OCI-LY1 (cell line): ENCODE measurements at regions not wholly inside any gene's neighbourhood (a gene's known extent, or its start where the extent isn't known, plus 50 kb on each side); places are given as distances from the start of the nearest gene placed in this dataset.

Experiments
- H2AFZ ChIP-seq: fragments of 200-600 bp; sonication (generic), shearing (Covaris generic); 2 replicates; pipeline ENCODE4 v1.6.0; 2014; ENCODE audit warnings: antibody characterized with exemption, mild to moderate bottlenecking, low read length
- H3F3A ChIP-seq: fragments of 200-600 bp; sonication (generic), shearing (Covaris generic); 2 replicates; pipeline ENCODE4 v1.6.0; 2014; ENCODE audit warnings: mild to moderate bottlenecking, antibody characterized with exemption, low read length, moderate library complexity; ENCODE audit not compliant: insufficient read depth
- H3K27ac ChIP-seq: fragments of 200-600 bp; sonication (generic); 2 replicates; pipeline ENCODE4 v1.5.1; 2014; ENCODE audit warnings: low read length, mixed run types, mild to moderate bottlenecking, low read depth; ENCODE audit not compliant: poor library complexity, severe bottlenecking
- H3K27me3 ChIP-seq: fragments of 200-600 bp; sonication (generic); 2 replicates; pipeline ENCODE4 v1.6.0; 2014; ENCODE audit warnings: antibody characterized with exemption, mild to moderate bottlenecking, low read length, moderate library complexity; ENCODE audit not compliant: insufficient read depth
- H3K36me3 ChIP-seq: fragments of 200-600 bp; sonication (generic); 2 replicates; pipeline ENCODE4 v1.6.1; 2014; ENCODE audit warnings: mild to moderate bottlenecking, antibody characterized with exemption, low read length, moderate library complexity, mixed read lengths; ENCODE audit not compliant: insufficient read depth
- H3K4me1 ChIP-seq: fragments of 200-600 bp; sonication (generic); 2 replicates; pipeline ENCODE4 v1.5.1; 2014; ENCODE audit warnings: mild to moderate bottlenecking, low read length, moderate library complexity; ENCODE audit not compliant: insufficient read depth, severe bottlenecking
- H3K4me2 ChIP-seq: fragments of 200-600 bp; sonication (generic), shearing (Covaris generic); 2 replicates; pipeline ENCODE4 v1.6.1; 2014; ENCODE audit warnings: low read length
- H3K4me3 ChIP-seq: fragments of 200-600 bp; sonication (generic); 2 replicates; pipeline ENCODE4 v1.5.1; 2014; ENCODE audit warnings: low read length, low read depth, mild to moderate bottlenecking, mixed read lengths; ENCODE audit not compliant: poor library complexity, severe bottlenecking
- H3K79me2 ChIP-seq: fragments of 200-600 bp; shearing (Covaris generic); 2 replicates; pipeline ENCODE4 v1.6.1; 2016; ENCODE audit warnings: mixed run types, low read length, mixed read lengths; ENCODE audit not compliant: insufficient read depth
- H3K9ac ChIP-seq: fragments of 200-600 bp; sonication (generic), shearing (Covaris generic); 2 replicates; pipeline ENCODE4 v1.6.1; 2014; ENCODE audit warnings: mild to moderate bottlenecking, low read length, mixed read lengths
- H3K9me2 ChIP-seq: fragments of 200-600 bp; sonication (generic), shearing (Covaris generic); 2 replicates; pipeline ENCODE4 v1.6.1; 2014; ENCODE audit warnings: low read depth, mild to moderate bottlenecking, low read length, mixed read lengths
- H3K9me3 ChIP-seq: fragments of 200-600 bp; shearing (Covaris generic); 2 replicates; pipeline ENCODE4 v1.6.1; 2014; ENCODE audit warnings: low read length, mixed read lengths
- H4K20me1 ChIP-seq: fragments of 200-600 bp; sonication (generic), shearing (Covaris generic); 2 replicates; pipeline ENCODE4 v1.6.0; 2016; ENCODE audit warnings: mild to moderate bottlenecking, low read length; ENCODE audit not compliant: insufficient read depth
- CTCF ChIP-seq: fragments of 200-600 bp; sonication (generic), shearing (Covaris generic); IDR thresholded peaks from 2 replicates; pipeline ENCODE4 v1.5.1; 2017; ENCODE audit warnings: mild to moderate bottlenecking, antibody characterized with exemption, low read length, moderate library complexity, mixed read lengths
- EZH2 ChIP-seq: fragments of 200-600 bp; sonication (generic), shearing (Covaris generic); IDR thresholded peaks from 2 replicates; pipeline ENCODE4 v1.8.0; 2017; ENCODE audit warnings: borderline replicate concordance, mixed run types, mild to moderate bottlenecking, antibody characterized with exemption, low read length, moderate library complexity, mixed read lengths

- TF ChIP-seq EZH2 (no peak), CTCF (no peak)
- H2AFZ ChIP-seq, result no peak overlapping the region
- no peaks in the 10 kb centered on the region for H4K20me1 ChIP-seq
- H3K9me3 ChIP-seq, result no peaks in the 10 kb centered on the region
- no peaks in the 10 kb centered on the region for H3F3A ChIP-seq
- no peak overlapping the region for H3K27ac ChIP-seq
- H3K9ac ChIP-seq, result no peak overlapping the region
- no peaks in the 10 kb centered on the region for H3K79me2 ChIP-seq
- no peak overlapping the region for H3K4me3 ChIP-seq
- no peaks in the 10 kb centered on the region for H3K36me3 ChIP-seq
- no peaks in the 10 kb centered on the region for H3K4me1 ChIP-seq
- H3K9me2 ChIP-seq, result no peaks in the 10 kb centered on the region
- no peak overlapping the region for H3K4me2 ChIP-seq
- no peaks in the 10 kb centered on the region for H3K27me3 ChIP-seq
These were observed 271.8 kb upstream of the TENM3 start for GRCh38 chr4:181971411-181971810.

GRCh38 chr4:181971973-181972372 lies 271.2 kb upstream of the TENM3 start:
- Histone ChIP-seq H2AFZ (no peak overlapping the region), H4K20me1 (no peaks in the 10 kb centered on the region), H3K9ac (no peak overlapping the region), H3K79me2 (no peaks in the 10 kb centered on the region), H3K4me2 (no peak overlapping the region), H3K4me3 (no peak overlapping the region), H3F3A (no peaks in the 10 kb centered on the region), H3K4me1 (no peaks in the 10 kb centered on the region), H3K9me3 (no peaks in the 10 kb centered on the region), H3K27ac (no peak overlapping the region), H3K9me2 (no peaks in the 10 kb centered on the region), H3K27me3 (no peaks in the 10 kb centered on the region), H3K36me3 (no peaks in the 10 kb centered on the region)
- TF ChIP-seq EZH2, result no peak
- TF ChIP-seq CTCF, result no peak

GRCh38 chr4:181976764-181977163 lies 266.4 kb upstream of the TENM3 start:
- Histone ChIP-seq H3K9me3 (no peaks in the 10 kb centered on the region), H3K36me3 (no peaks in the 10 kb centered on the region), H3K9ac (no peak overlapping the region), H4K20me1 (no peaks in the 10 kb centered on the region), H3K27ac (no peak overlapping the region), H3K4me1 (no peaks in the 10 kb centered on the region), H2AFZ (no peak overlapping the region), H3K4me2 (no peak overlapping the region), H3K4me3 (no peak overlapping the region), H3K79me2 (no peaks in the 10 kb centered on the region), H3F3A (no peaks in the 10 kb centered on the region), H3K9me2 (no peaks in the 10 kb centered on the region), H3K27me3 (no peaks in the 10 kb centered on the region)
- no peak for TF ChIP-seq EZH2

GRCh38 chr4:181982437-181982836 lies 260.8 kb upstream of the TENM3 start:
- no peaks in the 10 kb centered on the region for H3K4me1 ChIP-seq
- no peak overlapping the region for H3K9ac ChIP-seq
- no peak overlapping the region for H3K4me3 ChIP-seq
- H3K9me3 ChIP-seq, result no peaks in the 10 kb centered on the region
- TF ChIP-seq EZH2 (no peak), CTCF (no peak)
- no peaks in the 10 kb centered on the region for H3F3A ChIP-seq
- H3K9me2 ChIP-seq, result no peaks in the 10 kb centered on the region
- H2AFZ ChIP-seq, result no peak overlapping the region
- no peak overlapping the region for H3K27ac ChIP-seq
- no peaks in the 10 kb centered on the region for H3K79me2 ChIP-seq
- H3K36me3 ChIP-seq, result no peaks in the 10 kb centered on the region
- H3K27me3 ChIP-seq, result no peaks in the 10 kb centered on the region
- H3K4me2 ChIP-seq, result no peak overlapping the region
- no peaks in the 10 kb centered on the region for H4K20me1 ChIP-seq
